ENCODE measurements at regions not wholly inside any gene's neighbourhood (a gene's known extent, or its start where the extent isn't known, plus 50 kb on each side); places are given as distances from the start of the nearest gene placed in this dataset.

- no peak overlapping the region for H3K27ac Mint-ChIP-seq (ENCODE audit: unreplicated experiment)
- TF ChIP-seq CTCF (IDR thresholded peaks at IDR 0.05; ENCODE audit: partially characterized antibody, unreplicated experiment) = no peak
- no peak overlapping the region for H3K4me3 Mint-ChIP-seq (ENCODE audit: unreplicated experiment)
- no peaks in the 10 kb centered on the region for H3K4me1 Mint-ChIP-seq (ENCODE audit: low read depth, unreplicated experiment)
- no peaks in the 10 kb centered on the region for H3K27me3 Mint-ChIP-seq (ENCODE audit: unreplicated experiment)
- DNase-seq = no peak
- H3K36me3 Mint-ChIP-seq (ENCODE audit: unreplicated experiment) = no peaks in the 10 kb centered on the region
- H3K9me3 Mint-ChIP-seq (ENCODE audit: unreplicated experiment) = no peaks in the 10 kb centered on the region
Observed at GRCh38 chrX:65610481-65610880, 57.0 kb upstream of the MSN start.

- no peak for TF ChIP-seq CTCF (IDR thresholded peaks at IDR 0.05; ENCODE audit: partially characterized antibody, unreplicated experiment)
- DNase-seq = no peak
- H3K9me3 Mint-ChIP-seq (ENCODE audit: unreplicated experiment) = no peaks in the 10 kb centered on the region
- H3K36me3 Mint-ChIP-seq (ENCODE audit: unreplicated experiment) = no peaks in the 10 kb centered on the region
- no peak overlapping the region for H3K4me3 Mint-ChIP-seq (ENCODE audit: unreplicated experiment)
- H3K27me3 Mint-ChIP-seq (ENCODE audit: unreplicated experiment) = peaks cover 4% of the 10 kb centered on the region
- H3K4me1 Mint-ChIP-seq (ENCODE audit: low read depth, unreplicated experiment) = no peaks in the 10 kb centered on the region
- H3K27ac Mint-ChIP-seq (ENCODE audit: unreplicated experiment) = no peak overlapping the region
Observed at GRCh38 chrX:65610040-65610439, 57.4 kb upstream of the MSN start.

GRCh38 chrX:65609237-65609636 is 58.2 kb upstream of the MSN start:
- no peak for TF ChIP-seq CTCF (IDR thresholded peaks at IDR 0.05; ENCODE audit: partially characterized antibody, unreplicated experiment)
- no peak overlapping the region for H3K27ac Mint-ChIP-seq (ENCODE audit: unreplicated experiment)
- peaks cover 4% of the 10 kb centered on the region for H3K27me3 Mint-ChIP-seq (ENCODE audit: unreplicated experiment)
- no peaks in the 10 kb centered on the region for H3K9me3 Mint-ChIP-seq (ENCODE audit: unreplicated experiment)
- H3K4me3 Mint-ChIP-seq (ENCODE audit: unreplicated experiment) = no peak overlapping the region
- H3K36me3 Mint-ChIP-seq (ENCODE audit: unreplicated experiment) = no peaks in the 10 kb centered on the region
- DNase-seq = no peak
- H3K4me1 Mint-ChIP-seq (ENCODE audit: low read depth, unreplicated experiment) = no peaks in the 10 kb centered on the region

GRCh38 chrX:65608026-65608425 is 59.4 kb upstream of the MSN start:
- no peak overlapping the region for H3K4me3 Mint-ChIP-seq (ENCODE audit: unreplicated experiment)

More at GRCh38 chrX:65608026-65608425, 59.4 kb upstream of the MSN start:
- no peak for TF ChIP-seq CTCF (IDR thresholded peaks at IDR 0.05; ENCODE audit: partially characterized antibody, unreplicated experiment)
- no peaks in the 10 kb centered on the region for H3K9me3 Mint-ChIP-seq (ENCODE audit: unreplicated experiment)
- no peak overlapping the region for H3K27ac Mint-ChIP-seq (ENCODE audit: unreplicated experiment)
- H3K27me3 Mint-ChIP-seq (ENCODE audit: unreplicated experiment) = peaks cover 4% of the 10 kb centered on the region
- no peaks in the 10 kb centered on the region for H3K36me3 Mint-ChIP-seq (ENCODE audit: unreplicated experiment)
- no peaks in the 10 kb centered on the region for H3K4me1 Mint-ChIP-seq (ENCODE audit: low read depth, unreplicated experiment)
- DNase-seq = no peak

Data from glutamatergic neuron (in vitro differentiated cells).